ENCODE measurements at regions not wholly inside any gene's neighbourhood (a gene's known extent, or its start where the extent isn't known, plus 50 kb on each side); places are given as distances from the start of the nearest gene placed in this dataset.

DNA sequence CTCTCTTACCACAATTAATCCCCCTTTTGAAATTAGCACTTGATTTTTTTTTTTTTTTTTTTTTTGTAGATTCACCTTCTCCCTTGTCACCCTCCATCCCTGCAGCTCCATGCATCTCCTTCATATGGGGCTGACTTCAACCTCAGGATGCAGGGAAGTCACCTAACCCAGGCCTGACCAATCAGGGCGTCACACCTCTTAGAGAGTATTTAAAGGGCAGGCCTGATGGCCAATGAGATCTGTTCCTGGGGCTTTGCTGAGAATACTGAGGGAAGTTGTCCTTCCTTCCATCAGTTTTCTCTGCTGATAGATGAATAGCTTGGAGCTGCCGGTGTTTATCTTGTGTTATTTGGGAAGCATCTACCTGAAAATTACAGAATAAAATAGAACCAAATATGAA lies 1104.7 kb upstream of the TMEM132C start:
- CTCF ChIA-PET, result interaction anchor here (1.3 to 1.8 kb wide), 2 partner anchors 54 to 131 kb away, joined by 5 to 6 read pairs; no protein-coding TSS in a partner anchor

DNA sequence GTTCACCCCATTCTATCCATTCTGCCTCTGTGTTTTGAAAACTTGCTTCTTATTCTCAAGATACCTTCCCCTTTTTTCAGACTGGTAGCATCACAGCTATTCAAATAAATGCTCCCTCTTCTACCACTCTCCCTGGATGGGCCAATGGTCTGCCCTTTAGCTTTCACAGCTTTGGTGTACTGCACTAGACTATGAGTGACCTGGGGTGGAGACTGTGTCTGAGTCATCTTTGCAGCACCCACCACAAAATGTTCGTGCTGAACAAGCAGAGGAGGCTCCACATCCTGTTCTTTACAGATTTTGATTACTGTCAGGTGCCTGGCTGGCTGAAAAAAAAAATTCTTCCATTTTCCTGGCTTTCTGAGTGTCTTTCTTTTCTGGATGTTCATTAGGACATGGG lies 1104.1 kb upstream of the TMEM132C start:
- CTCF ChIA-PET, result interaction anchor here (0.9 to 1.8 kb wide), 4 partner anchors 9 to 130 kb away, joined by 3 to 6 read pairs (median 4); no protein-coding TSS in a partner anchor
- TF ChIP-seq, protein P1, sequence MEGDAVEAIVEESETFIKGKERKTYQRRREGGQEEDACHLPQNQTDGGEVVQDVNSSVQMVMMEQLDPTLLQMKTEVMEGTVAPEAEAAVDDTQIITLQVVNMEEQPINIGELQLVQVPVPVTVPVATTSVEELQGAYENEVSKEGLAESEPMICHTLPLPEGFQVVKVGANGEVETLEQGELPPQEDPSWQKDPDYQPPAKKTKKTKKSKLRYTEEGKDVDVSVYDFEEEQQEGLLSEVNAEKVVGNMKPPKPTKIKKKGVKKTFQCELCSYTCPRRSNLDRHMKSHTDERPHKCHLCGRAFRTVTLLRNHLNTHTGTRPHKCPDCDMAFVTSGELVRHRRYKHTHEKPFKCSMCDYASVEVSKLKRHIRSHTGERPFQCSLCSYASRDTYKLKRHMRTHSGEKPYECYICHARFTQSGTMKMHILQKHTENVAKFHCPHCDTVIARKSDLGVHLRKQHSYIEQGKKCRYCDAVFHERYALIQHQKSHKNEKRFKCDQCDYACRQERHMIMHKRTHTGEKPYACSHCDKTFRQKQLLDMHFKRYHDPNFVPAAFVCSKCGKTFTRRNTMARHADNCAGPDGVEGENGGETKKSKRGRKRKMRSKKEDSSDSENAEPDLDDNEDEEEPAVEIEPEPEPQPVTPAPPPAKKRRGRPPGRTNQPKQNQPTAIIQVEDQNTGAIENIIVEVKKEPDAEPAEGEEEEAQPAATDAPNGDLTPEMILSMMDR (IDR thresholded peaks at IDR 0.05; ENCODE audit: insufficient read depth, low read depth, low read length), result no peak
- DNase-seq (ENCODE audit: low read depth), result no peak

More for the DNA sequence above, 1104.7 kb upstream of the TMEM132C start:
- Histone ChIP-seq H3K36me3 (ENCODE audit: control insufficient read depth, insufficient read depth, low read length) (no peaks in the 10 kb centered on the region), H3K4me3 (ENCODE audit: low read depth, low read length) (no peak overlapping the region), H3K27me3 (ENCODE audit: control insufficient read depth, insufficient read depth, low read length) (no peaks in the 10 kb centered on the region)
- TF ChIP-seq, protein P1 (IDR thresholded peaks at IDR 0.05; ENCODE audit: insufficient read depth, low read depth, low read length), result no peak
- POLR2A ChIA-PET, result no interaction called here
- DNase-seq (ENCODE audit: low read depth), result no peak

DNA sequence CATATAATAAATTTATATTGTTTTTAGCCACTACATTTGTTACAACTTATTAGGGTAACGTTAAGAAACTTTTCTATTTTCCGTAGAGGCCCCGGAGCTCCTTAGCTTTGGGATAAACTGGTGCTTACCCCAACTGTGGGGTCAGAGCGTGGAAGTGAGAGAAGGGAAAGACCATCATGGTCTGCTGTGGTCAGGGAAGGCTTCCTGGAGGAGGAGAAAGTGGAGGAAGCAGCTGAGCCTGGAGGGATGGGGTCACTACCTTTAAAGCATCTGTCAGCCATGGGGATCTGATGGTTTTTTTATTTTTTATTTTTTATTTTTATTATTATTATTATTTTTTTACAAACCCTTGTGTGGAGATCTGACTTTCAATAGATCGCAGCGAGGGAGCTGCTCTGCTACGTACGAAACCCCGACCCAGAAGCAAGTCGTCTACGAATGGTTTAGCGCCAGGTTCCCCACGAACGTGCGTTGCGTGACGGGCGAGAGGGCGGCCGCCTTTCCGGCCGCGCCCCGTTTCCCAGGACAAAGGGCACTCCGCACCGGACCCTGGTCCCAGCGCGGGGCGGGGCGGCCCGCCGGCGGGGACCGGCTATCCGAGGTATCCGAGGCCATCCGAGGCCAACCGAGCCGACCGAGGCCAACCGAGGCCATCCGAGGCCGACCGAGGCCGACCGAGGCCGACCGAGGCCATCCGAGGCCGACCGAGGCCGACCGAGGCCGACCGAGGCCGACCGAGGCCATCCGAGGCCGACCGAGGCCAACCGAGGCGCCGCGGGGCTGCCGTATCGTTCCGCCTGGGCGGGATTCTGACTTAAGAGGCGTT lies 1101.2 kb upstream of the TMEM132C start:
- Histone ChIP-seq H3K4me3 (ENCODE audit: low read depth, low read length) (peak overlapping the region; percentile 48), H3K36me3 (ENCODE audit: control insufficient read depth, insufficient read depth, low read length) (no peaks in the 10 kb centered on the region), H3K27me3 (ENCODE audit: control insufficient read depth, insufficient read depth, low read length) (no peaks in the 10 kb centered on the region)
- TF ChIP-seq, protein P1 (IDR thresholded peaks at IDR 0.05; ENCODE audit: insufficient read depth, low read depth, low read length), result no peak
- POLR2A ChIA-PET, result interaction anchor here (0.7 kb wide), 1 partner anchor 15 kb away, joined by 13 read pairs; no protein-coding TSS in a partner anchor
- CTCF ChIA-PET, result interaction anchor here (0.6 to 1.4 kb wide), 4 partner anchors 12 to 101 kb away, joined by 3 to 4 read pairs (median 4); no protein-coding TSS in a partner anchor
- no peak for DNase-seq (ENCODE audit: low read depth)

More for the DNA sequence above, 1104.1 kb upstream of the TMEM132C start:
- H3K4me3 ChIP-seq (ENCODE audit: low read depth, low read length), result no peak overlapping the region
- no peaks in the 10 kb centered on the region for H3K36me3 ChIP-seq (ENCODE audit: control insufficient read depth, insufficient read depth, low read length)
- H3K27me3 ChIP-seq (ENCODE audit: control insufficient read depth, insufficient read depth, low read length), result no peaks in the 10 kb centered on the region
- POLR2A ChIA-PET, result no interaction called here

DNA sequence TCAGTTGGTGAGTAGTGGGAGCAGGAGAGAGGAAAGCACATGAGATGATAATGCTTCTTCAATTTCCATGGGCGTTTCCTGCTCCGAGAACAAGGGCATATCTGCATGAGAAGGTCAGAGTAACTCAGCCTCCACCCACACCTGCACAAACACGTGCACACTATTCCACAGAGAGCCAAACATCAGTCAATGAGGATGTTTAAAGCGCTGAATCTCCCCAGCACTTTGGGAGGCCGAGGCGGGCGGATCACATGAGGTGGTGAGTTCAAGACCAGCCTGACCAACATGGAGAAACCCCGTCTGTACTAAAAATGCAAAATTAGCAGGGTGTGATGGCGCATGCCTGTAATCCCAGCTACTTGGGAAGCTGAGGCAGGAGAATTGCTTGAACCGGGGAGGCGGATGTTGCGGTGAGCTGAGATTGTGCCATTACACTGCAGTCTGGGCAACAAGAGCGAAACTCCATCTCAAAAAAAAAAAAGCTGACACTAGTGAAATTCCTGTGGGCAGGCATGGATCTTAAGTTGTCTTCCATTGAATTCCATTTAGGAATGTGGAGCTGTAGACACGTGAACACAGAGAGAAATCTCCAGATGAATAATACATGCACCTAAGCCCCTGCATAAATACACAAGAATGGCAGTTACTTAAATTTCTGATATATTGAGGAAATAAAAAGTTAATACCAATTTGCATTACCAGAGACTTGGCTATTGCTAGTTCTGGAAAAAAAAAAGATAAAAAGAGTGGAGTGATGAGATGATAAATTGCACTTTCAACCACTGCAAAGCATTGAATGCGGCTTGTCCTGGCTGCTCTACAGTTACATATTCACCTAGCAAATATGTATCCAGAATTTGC lies 1097.4 kb upstream of the TMEM132C start:
- Histone ChIP-seq H3K36me3 (ENCODE audit: control insufficient read depth, insufficient read depth, low read length) (no peaks in the 10 kb centered on the region), H3K27me3 (ENCODE audit: control insufficient read depth, insufficient read depth, low read length) (no peaks in the 10 kb centered on the region), H3K4me3 (ENCODE audit: low read depth, low read length) (no peak overlapping the region)
- no peak for DNase-seq (ENCODE audit: low read depth)
- CTCF ChIA-PET, result interaction anchor here (1.0 to 1.5 kb wide), 2 partner anchors 13 to 123 kb away, joined by 3 read pairs; no protein-coding TSS in a partner anchor
- POLR2A ChIA-PET, result interaction anchor here (0.6 kb wide), 2 partner anchors 19 to 61 kb away, joined by 3 to 8 read pairs; no protein-coding TSS in a partner anchor
- TF ChIP-seq, protein P1 (IDR thresholded peaks at IDR 0.05; ENCODE audit: insufficient read depth, low read depth, low read length), result no peak
